Right kidney (tissue), 1 donor: ENCODE measurements at regions not wholly inside any gene's neighbourhood (a gene's known extent, or its start where the extent isn't known, plus 50 kb on each side); places are given as distances from the start of the nearest gene placed in this dataset.

Experiments used
- DNase-seq: peaks from one replicate; pipeline ENCODE4 v3.0.0-alpha.2; 2016

- no peak for DNase-seq
Measured at GRCh38 chr3:73687106-73688004, 62.6 kb upstream of the PDZRN3 start.

- DNase-seq = no peak
Measured at GRCh38 chr3:73685061-73685460, 60.3 kb upstream of the PDZRN3 start.

GRCh38 chr3:73683706-73684105 is 59.0 kb upstream of the PDZRN3 start:
- DNase-seq = no peak

GRCh38 chr3:73681610-73682009 is 56.9 kb upstream of the PDZRN3 start:
- no peak for DNase-seq

GRCh38 chr3:73681198-73681597 is 56.5 kb upstream of the PDZRN3 start:
- DNase-seq = no peak

- no peak for DNase-seq
Measured at GRCh38 chr3:73680391-73681095, 55.8 kb upstream of the PDZRN3 start.

- no peak for DNase-seq
Measured at GRCh38 chr3:73677336-73678024, 52.7 kb upstream of the PDZRN3 start.
